ENCODE measurements at regions not wholly inside any gene's neighbourhood (a gene's known extent, or its start where the extent isn't known, plus 50 kb on each side); places are given as distances from the start of the nearest gene placed in this dataset.

DNA sequence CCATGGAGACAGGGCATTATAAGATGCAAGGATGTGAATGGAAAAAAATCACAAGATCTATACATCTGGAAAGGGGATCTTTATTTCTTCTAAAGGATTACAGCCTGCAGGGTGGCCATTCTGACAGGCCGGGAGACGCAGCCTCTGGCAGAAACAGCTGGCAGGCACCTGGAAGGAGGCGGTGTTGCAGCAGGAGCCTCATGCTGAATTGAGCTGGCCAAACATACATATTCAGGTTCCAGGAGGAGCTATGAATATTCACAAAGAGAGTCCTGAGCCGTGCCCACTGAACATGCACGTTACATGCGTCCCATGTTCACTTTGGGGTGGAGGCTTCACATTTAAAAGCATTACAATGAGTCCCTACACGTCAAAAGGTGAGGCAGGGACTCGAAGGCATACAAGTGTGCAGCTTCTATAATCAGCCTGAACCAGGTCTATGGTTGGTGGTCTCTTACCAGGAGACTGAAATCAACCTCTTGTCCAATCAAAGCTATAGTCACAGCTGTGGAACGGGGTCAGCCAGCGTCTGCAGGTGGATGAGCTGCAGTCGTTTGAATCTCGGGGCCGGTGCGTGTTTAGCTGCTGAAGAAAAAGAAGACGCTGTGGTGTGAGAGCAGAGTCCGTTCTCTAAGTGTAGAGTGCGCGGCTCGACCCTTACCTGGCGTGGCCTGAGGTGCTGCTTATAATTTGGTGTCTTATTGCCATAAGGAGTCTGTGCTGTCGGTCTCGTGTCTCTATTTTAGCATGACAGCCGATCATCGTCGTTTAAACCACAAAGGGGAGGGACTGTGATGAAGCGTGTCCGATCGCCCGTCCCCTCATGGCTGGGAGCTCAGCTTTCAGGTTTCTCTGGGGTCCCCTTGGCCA, 183.0 kb downstream of the ETS2 start:
- H3K4me1 ChIP-seq (ENCODE audit: low read depth) = peaks cover 63% of the 10 kb centered on the region
- H3K27me3 ChIP-seq = no peaks in the 10 kb centered on the region
- peak overlapping the region; percentile 71 for H3K27ac ChIP-seq
- H3K4me3 ChIP-seq = no peak overlapping the region
- H3K9me3 ChIP-seq (ENCODE audit: low read depth) = no peaks in the 10 kb centered on the region
- no peaks in the 10 kb centered on the region for H3K36me3 ChIP-seq
- no peak for DNase-seq (ENCODE audit: low read depth in 1 of 2, low spot score in 1 of 2)
- TF ChIP-seq, protein P1, sequence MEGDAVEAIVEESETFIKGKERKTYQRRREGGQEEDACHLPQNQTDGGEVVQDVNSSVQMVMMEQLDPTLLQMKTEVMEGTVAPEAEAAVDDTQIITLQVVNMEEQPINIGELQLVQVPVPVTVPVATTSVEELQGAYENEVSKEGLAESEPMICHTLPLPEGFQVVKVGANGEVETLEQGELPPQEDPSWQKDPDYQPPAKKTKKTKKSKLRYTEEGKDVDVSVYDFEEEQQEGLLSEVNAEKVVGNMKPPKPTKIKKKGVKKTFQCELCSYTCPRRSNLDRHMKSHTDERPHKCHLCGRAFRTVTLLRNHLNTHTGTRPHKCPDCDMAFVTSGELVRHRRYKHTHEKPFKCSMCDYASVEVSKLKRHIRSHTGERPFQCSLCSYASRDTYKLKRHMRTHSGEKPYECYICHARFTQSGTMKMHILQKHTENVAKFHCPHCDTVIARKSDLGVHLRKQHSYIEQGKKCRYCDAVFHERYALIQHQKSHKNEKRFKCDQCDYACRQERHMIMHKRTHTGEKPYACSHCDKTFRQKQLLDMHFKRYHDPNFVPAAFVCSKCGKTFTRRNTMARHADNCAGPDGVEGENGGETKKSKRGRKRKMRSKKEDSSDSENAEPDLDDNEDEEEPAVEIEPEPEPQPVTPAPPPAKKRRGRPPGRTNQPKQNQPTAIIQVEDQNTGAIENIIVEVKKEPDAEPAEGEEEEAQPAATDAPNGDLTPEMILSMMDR (IDR thresholded peaks at IDR 0.05; ENCODE audit: low read depth, low read length) = no peak

- DNase-seq (ENCODE audit: low read depth in 1 of 2, low spot score in 1 of 2) = no peak
- no peaks in the 10 kb centered on the region for H3K36me3 ChIP-seq
- peaks cover 55% of the 10 kb centered on the region for H3K4me1 ChIP-seq (ENCODE audit: low read depth)
- H3K4me3 ChIP-seq = no peak overlapping the region
- no peaks in the 10 kb centered on the region for H3K9me3 ChIP-seq (ENCODE audit: low read depth)
- no peaks in the 10 kb centered on the region for H3K27me3 ChIP-seq
- peak overlapping the region; percentile 71 for H3K27ac ChIP-seq
- TF ChIP-seq, protein P1 (IDR thresholded peaks at IDR 0.05; ENCODE audit: low read depth, low read length) = no peak
Measured at GRCh38 chr21:38987633-38988508, 182.1 kb downstream of the ETS2 start.

GRCh38 chr21:38986806-38987632, 181.3 kb downstream of the ETS2 start:
- TF ChIP-seq, protein P1 (IDR thresholded peaks at IDR 0.05; ENCODE audit: low read depth, low read length) = no peak
- no peak for DNase-seq (ENCODE audit: low read depth in 1 of 2, low spot score in 1 of 2)
- Histone ChIP-seq H3K36me3 (no peaks in the 10 kb centered on the region), H3K4me1 (ENCODE audit: low read depth) (peaks cover 52% of the 10 kb centered on the region), H3K9me3 (ENCODE audit: low read depth) (no peaks in the 10 kb centered on the region), H3K27me3 (no peaks in the 10 kb centered on the region), H3K27ac (peak overlapping the region; percentile 71), H3K4me3 (no peak overlapping the region)

- H3K4me1 ChIP-seq (ENCODE audit: low read depth) = peaks cover 46% of the 10 kb centered on the region
- H3K27ac ChIP-seq = no peak overlapping the region
- no peaks in the 10 kb centered on the region for H3K36me3 ChIP-seq
- TF ChIP-seq, protein P1 (IDR thresholded peaks at IDR 0.05; ENCODE audit: low read depth, low read length) = no peak
- H3K4me3 ChIP-seq = no peak overlapping the region
- no peaks in the 10 kb centered on the region for H3K27me3 ChIP-seq
- no peak for DNase-seq (ENCODE audit: low read depth in 1 of 2, low spot score in 1 of 2)
- H3K9me3 ChIP-seq (ENCODE audit: low read depth) = no peaks in the 10 kb centered on the region
Measured at GRCh38 chr21:38986406-38986805, 180.7 kb downstream of the ETS2 start.

Measured in cardiac muscle cell (in vitro differentiated cells and primary cell).